ENCODE measurements at regions not wholly inside any gene's neighbourhood (a gene's known extent, or its start where the extent isn't known, plus 50 kb on each side); places are given as distances from the start of the nearest gene placed in this dataset.

- TF ChIP-seq, protein P1, sequence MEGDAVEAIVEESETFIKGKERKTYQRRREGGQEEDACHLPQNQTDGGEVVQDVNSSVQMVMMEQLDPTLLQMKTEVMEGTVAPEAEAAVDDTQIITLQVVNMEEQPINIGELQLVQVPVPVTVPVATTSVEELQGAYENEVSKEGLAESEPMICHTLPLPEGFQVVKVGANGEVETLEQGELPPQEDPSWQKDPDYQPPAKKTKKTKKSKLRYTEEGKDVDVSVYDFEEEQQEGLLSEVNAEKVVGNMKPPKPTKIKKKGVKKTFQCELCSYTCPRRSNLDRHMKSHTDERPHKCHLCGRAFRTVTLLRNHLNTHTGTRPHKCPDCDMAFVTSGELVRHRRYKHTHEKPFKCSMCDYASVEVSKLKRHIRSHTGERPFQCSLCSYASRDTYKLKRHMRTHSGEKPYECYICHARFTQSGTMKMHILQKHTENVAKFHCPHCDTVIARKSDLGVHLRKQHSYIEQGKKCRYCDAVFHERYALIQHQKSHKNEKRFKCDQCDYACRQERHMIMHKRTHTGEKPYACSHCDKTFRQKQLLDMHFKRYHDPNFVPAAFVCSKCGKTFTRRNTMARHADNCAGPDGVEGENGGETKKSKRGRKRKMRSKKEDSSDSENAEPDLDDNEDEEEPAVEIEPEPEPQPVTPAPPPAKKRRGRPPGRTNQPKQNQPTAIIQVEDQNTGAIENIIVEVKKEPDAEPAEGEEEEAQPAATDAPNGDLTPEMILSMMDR (IDR thresholded peaks at IDR 0.05; ENCODE audit: insufficient read depth, low read length): no peak
- no peak for TF ChIP-seq POLR2AphosphoS5 (IDR thresholded peaks at IDR 0.05; ENCODE audit: low read depth)
- TF ChIP-seq, protein P2, sequence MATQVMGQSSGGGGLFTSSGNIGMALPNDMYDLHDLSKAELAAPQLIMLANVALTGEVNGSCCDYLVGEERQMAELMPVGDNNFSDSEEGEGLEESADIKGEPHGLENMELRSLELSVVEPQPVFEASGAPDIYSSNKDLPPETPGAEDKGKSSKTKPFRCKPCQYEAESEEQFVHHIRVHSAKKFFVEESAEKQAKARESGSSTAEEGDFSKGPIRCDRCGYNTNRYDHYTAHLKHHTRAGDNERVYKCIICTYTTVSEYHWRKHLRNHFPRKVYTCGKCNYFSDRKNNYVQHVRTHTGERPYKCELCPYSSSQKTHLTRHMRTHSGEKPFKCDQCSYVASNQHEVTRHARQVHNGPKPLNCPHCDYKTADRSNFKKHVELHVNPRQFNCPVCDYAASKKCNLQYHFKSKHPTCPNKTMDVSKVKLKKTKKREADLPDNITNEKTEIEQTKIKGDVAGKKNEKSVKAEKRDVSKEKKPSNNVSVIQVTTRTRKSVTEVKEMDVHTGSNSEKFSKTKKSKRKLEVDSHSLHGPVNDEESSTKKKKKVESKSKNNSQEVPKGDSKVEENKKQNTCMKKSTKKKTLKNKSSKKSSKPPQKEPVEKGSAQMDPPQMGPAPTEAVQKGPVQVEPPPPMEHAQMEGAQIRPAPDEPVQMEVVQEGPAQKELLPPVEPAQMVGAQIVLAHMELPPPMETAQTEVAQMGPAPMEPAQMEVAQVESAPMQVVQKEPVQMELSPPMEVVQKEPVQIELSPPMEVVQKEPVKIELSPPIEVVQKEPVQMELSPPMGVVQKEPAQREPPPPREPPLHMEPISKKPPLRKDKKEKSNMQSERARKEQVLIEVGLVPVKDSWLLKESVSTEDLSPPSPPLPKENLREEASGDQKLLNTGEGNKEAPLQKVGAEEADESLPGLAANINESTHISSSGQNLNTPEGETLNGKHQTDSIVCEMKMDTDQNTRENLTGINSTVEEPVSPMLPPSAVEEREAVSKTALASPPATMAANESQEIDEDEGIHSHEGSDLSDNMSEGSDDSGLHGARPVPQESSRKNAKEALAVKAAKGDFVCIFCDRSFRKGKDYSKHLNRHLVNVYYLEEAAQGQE (IDR thresholded peaks at IDR 0.05; ENCODE audit: insufficient replicate concordance, low read depth): no peak
- no peak for TF ChIP-seq GABPA (IDR thresholded peaks at IDR 0.05; ENCODE audit: low read depth)
Measured at GRCh38 chr6:90687775-90688380, 101.0 kb upstream of the MAP3K7 start.
